HCT116 (cell line): ENCODE measurements at regions not wholly inside any gene's neighbourhood (a gene's known extent, or its start where the extent isn't known, plus 50 kb on each side); places are given as distances from the start of the nearest gene placed in this dataset.

Experiments
- ATAC-seq: fragments of 200-7000 bp; cut with Tn5 transposase; 2 replicates; pipeline ENCODE4 v1.9.1; 2020; ENCODE audit warnings: mild to moderate bottlenecking, moderate library complexity
- BruUV-seq: library from RNA; stranded (reverse); fragments of 400-500 nt; replicated peaks from 2 replicates; lab custom pipeline; 2021; lab: Mats Ljungman, UMichigan
- CTCF ChIA-PET: fragments of 300-600 bp; sonication (Branson Sonifier 250); formaldehyde crosslinking; loops from one replicate; lab custom pipeline; 2021; ENCODE audit warnings: antibody characterized with exemption; lab: Charles Lee
- POLR2A ChIA-PET: fragments of 300-600, 350-600 bp; sonication (Branson Sonifier 250); formaldehyde crosslinking; loops from one replicate; lab custom pipeline; 2021; ENCODE audit warnings: antibody characterized with exemption; lab: Charles Lee
- RAD21 ChIA-PET, 2 experiments: fragments of 300-600 bp; sonication (Branson Sonifier 250); formaldehyde crosslinking; loops; one replicate each; lab custom pipeline; 2023; ENCODE audit warnings: low total read pairs in 2 of 2; ENCODE audit not compliant: uncharacterized antibody in 2 of 2, unreplicated experiment in 2 of 2, low non-redundant PET in 1 of 2; lab: Charles Lee
- DNase-seq: peaks from one replicate; pipeline ENCODE4 v3.0.0-alpha.2; 2010; ENCODE audit warnings: low read depth, low spot score
- H2AFZ ChIP-seq: fragments of 200-600 bp; shearing (Covaris generic), sonication (generic); 2 replicates; pipeline ENCODE4 v1.6.1; 2017; ENCODE audit warnings: low read depth, mixed run types, mixed read lengths, antibody characterized with exemption, low read length; ENCODE audit not compliant: poor library complexity, severe bottlenecking
- H3K27ac ChIP-seq: 2 replicates; pipeline ENCODE4 v1.5.1; 2012; ENCODE audit warnings: low read depth, low read length
- H3K27me3 ChIP-seq: fragments of 200-600 bp; sonication (generic); 2 replicates; pipeline ENCODE4 v1.6.1; 2016; ENCODE audit warnings: mixed run types, low read length, mixed read lengths; ENCODE audit not compliant: insufficient read depth
- H3K36me3 ChIP-seq, 2 experiments: fragments of 200-500 bp in 1 of 2; fragments of 200-600 bp in 1 of 2; sonication (Bioruptor generic) in 1 of 2; sonication (generic) in 1 of 2; 2 replicates each; pipeline versions ENCODE4 v1.5.1 to v1.6.1; 2014 to 2016; ENCODE audit warnings: low read length in 2 of 2, inconsistent platforms in 1 of 2, mixed read lengths in 1 of 2, mixed run types in 1 of 2; ENCODE audit not compliant: insufficient read depth in 2 of 2, control insufficient read depth in 1 of 2
- H3K4me1 ChIP-seq, 2 experiments: fragments of 200-600 bp in 1 of 2; sonication (generic) in 1 of 2; 2 replicates each; pipeline versions ENCODE4 v1.5.1 to v1.6.1; 2012 to 2017; ENCODE audit warnings: low read length in 2 of 2, inconsistent platforms in 1 of 2, mild to moderate bottlenecking in 1 of 2, mixed read lengths in 1 of 2, mixed run types in 1 of 2, moderate library complexity in 1 of 2; ENCODE audit not compliant: insufficient read depth in 2 of 2, control insufficient read depth in 1 of 2
- H3K4me2 ChIP-seq: fragments of 200-600 bp; sonication (generic); 2 replicates; pipeline ENCODE4 v1.6.1; 2017; ENCODE audit warnings: mixed run types, low read length, mixed read lengths
- H3K4me3 ChIP-seq, 2 experiments: fragments of 200-600 bp in 1 of 2; sonication (generic) in 1 of 2; replicated peaks in 1 of 2; 2 replicates each; pipeline ENCODE4 v1.5.1; 2011 to 2016; ENCODE audit warnings: low read length in 2 of 2, control low read depth in 1 of 2, low read depth in 1 of 2, mild to moderate bottlenecking in 1 of 2, mixed read lengths in 1 of 2, mixed run types in 1 of 2
- H3K79me2 ChIP-seq: fragments of 200-600 bp; sonication (generic); 2 replicates; pipeline ENCODE4 v1.6.1; 2017; ENCODE audit warnings: mild to moderate bottlenecking, mixed run types, low read length, moderate library complexity, mixed read lengths; ENCODE audit not compliant: insufficient read depth
- H3K9ac ChIP-seq: fragments of 200-600 bp; sonication (generic); 2 replicates; pipeline ENCODE4 v1.6.1; 2016; ENCODE audit warnings: low read length, mixed read lengths
- H3K9me2 ChIP-seq: fragments of 200-600 bp; sonication (generic), shearing (Covaris generic); 2 replicates; pipeline ENCODE4 v1.6.1; 2017; ENCODE audit warnings: mixed run types, mild to moderate bottlenecking, moderate library complexity; ENCODE audit not compliant: insufficient read depth
- H3K9me3 ChIP-seq, 2 experiments: fragments of 200-500 bp in 1 of 2; fragments of 200-600 bp in 1 of 2; sonication (Bioruptor generic) in 1 of 2; sonication (generic) in 1 of 2; 2 replicates each; pipeline ENCODE4 v1.6.1; 2014 to 2017; ENCODE audit warnings: low read length in 2 of 2, mixed read lengths in 2 of 2, inconsistent platforms in 1 of 2, low read depth in 1 of 2, mild to moderate bottlenecking in 1 of 2, mixed run types in 1 of 2, moderate library complexity in 1 of 2; ENCODE audit not compliant: control insufficient read depth in 1 of 2, insufficient read depth in 1 of 2
- H4K20me1 ChIP-seq: fragments of 200-600 bp; sonication (generic), shearing (Covaris generic); 2 replicates; pipeline ENCODE4 v1.6.1; 2017; ENCODE audit warnings: mixed run types, mild to moderate bottlenecking, moderate library complexity; ENCODE audit not compliant: insufficient read depth
- CEBPB ChIP-seq: IDR thresholded peaks from 2 replicates; pipeline ENCODE4 v1.6.1; 2012; ENCODE audit warnings: low read depth
- EGR1 ChIP-seq: IDR thresholded peaks from 2 replicates; pipeline ENCODE4 v1.6.1; 2012; ENCODE audit warnings: low read depth
- EZH2phosphoT487 ChIP-seq: fragments of 200-600 bp; IDR thresholded peaks from 2 replicates; pipeline ENCODE4 v1.6.1; 2018; ENCODE audit warnings: antibody characterized with exemption, borderline replicate concordance
- POLR2AphosphoS5 ChIP-seq: IDR thresholded peaks from 2 replicates; pipeline ENCODE4 v1.6.1; 2011; ENCODE audit warnings: mild to moderate bottlenecking, low read depth, low read length, moderate library complexity
- SRF ChIP-seq: IDR thresholded peaks from 2 replicates; pipeline ENCODE4 v1.6.1; 2012; ENCODE audit warnings: low read depth
- TCF7L2 ChIP-seq: IDR thresholded peaks from 2 replicates; pipeline ENCODE4 v1.7.0; 2011; ENCODE audit warnings: borderline replicate concordance, inconsistent platforms; ENCODE audit not compliant: insufficient read depth, insufficient read length; ENCODE audit errors: extremely low read depth
- ZBTB33 ChIP-seq: IDR thresholded peaks from 2 replicates; pipeline ENCODE4 v1.6.1; 2011; ENCODE audit warnings: mild to moderate bottlenecking, low read length, moderate library complexity; ENCODE audit not compliant: insufficient replicate concordance; ENCODE audit errors: extremely low read depth
- ZFX ChIP-seq: fragments of 450-650 bp; IDR thresholded peaks from 2 replicates; pipeline ENCODE4 v1.6.1; 2017
- intact Hi-C: fragments of 100-400 bp; cut with micrococcal nuclease; formaldehyde crosslinking; loops from 2 replicates; pipeline ENCODE4 v1.10.0; 2022
- TF ChIP-seq, protein P1 (sequence below), 3 experiments: fragments of 200-600 bp in 1 of 3; sonication (generic) in 1 of 3; IDR thresholded peaks in 2 of 3; conservative IDR thresholded peaks in 1 of 3; 2 replicates each; pipeline ENCODE4 v1.5.1; 2012 to 2017; ENCODE audit warnings: low read depth in 2 of 3, low read length in 2 of 3, antibody characterized with exemption in 1 of 3, borderline replicate concordance in 1 of 3, control low read depth in 1 of 3, mild to moderate bottlenecking in 1 of 3, mixed read lengths in 1 of 3, mixed run types in 1 of 3, moderate library complexity in 1 of 3; ENCODE audit not compliant: insufficient read depth in 1 of 3

DNA sequence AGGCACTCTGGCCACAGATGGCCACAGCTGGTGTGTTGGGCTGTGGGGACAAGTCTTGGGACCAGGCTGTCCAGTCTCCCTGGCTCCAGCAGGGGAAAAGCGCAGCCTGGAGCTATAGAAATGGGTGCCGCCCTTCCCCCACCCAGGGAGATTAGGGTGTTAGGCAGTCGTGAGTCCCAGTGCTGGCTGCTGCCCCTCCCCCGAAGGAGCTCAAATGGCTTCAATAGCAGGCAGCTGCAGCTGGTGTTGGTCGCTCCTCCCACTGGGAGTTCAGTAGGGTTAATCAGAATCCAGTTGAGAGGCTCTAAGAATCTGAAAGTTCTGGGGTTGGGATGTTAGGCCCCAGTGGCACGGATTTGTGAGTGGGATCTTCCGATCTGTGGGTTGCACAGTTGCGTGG is 595.6 kb upstream of the PKN2 start:
- POLR2A ChIA-PET: no interaction called here
- no peaks in the 10 kb centered on the region for H4K20me1 ChIP-seq
- H3K9me3 ChIP-seq: no peaks in the 10 kb centered on the region
- no peaks in the 10 kb centered on the region for H3K79me2 ChIP-seq
- no peak overlapping the region for H3K27ac ChIP-seq
- RAD21 ChIA-PET: no interaction called here
- no peaks in the 10 kb centered on the region for H3K27me3 ChIP-seq
- no peaks in the 10 kb centered on the region for H3K9me2 ChIP-seq
- H3K9ac ChIP-seq: no peak overlapping the region
- no peak overlapping the region for H3K4me2 ChIP-seq
- ATAC-seq (no peak), DNase-seq (no peak)
- no peaks in the 10 kb centered on the region for H3K36me3 ChIP-seq
- intact Hi-C loops: no loop called here
- H3K4me1 ChIP-seq: no peaks in the 10 kb centered on the region
- CTCF ChIA-PET: no interaction called here
- no peak overlapping the region for H3K4me3 ChIP-seq
- no peak for TF ChIP-seq SRF
- TF ChIP-seq CEBPB: no peak
- TF ChIP-seq ZFX: no peak
- TF ChIP-seq, protein P1, sequence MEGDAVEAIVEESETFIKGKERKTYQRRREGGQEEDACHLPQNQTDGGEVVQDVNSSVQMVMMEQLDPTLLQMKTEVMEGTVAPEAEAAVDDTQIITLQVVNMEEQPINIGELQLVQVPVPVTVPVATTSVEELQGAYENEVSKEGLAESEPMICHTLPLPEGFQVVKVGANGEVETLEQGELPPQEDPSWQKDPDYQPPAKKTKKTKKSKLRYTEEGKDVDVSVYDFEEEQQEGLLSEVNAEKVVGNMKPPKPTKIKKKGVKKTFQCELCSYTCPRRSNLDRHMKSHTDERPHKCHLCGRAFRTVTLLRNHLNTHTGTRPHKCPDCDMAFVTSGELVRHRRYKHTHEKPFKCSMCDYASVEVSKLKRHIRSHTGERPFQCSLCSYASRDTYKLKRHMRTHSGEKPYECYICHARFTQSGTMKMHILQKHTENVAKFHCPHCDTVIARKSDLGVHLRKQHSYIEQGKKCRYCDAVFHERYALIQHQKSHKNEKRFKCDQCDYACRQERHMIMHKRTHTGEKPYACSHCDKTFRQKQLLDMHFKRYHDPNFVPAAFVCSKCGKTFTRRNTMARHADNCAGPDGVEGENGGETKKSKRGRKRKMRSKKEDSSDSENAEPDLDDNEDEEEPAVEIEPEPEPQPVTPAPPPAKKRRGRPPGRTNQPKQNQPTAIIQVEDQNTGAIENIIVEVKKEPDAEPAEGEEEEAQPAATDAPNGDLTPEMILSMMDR (IDR thresholded peaks at IDR 0.05 in 2 of 3, conservative IDR thresholded peaks at IDR 0.05 in 1 of 3; ENCODE audit: borderline replicate concordance in 1 of 3, insufficient read depth in 1 of 3, low read depth in 2 of 3, low read length in 2 of 3): no peak
- no peak for TF ChIP-seq TCF7L2
- no peak for TF ChIP-seq EZH2phosphoT487
- TF ChIP-seq ZBTB33: no peak
- TF ChIP-seq POLR2AphosphoS5: no peak
- TF ChIP-seq EGR1: no peak
- H2AFZ ChIP-seq: no peak overlapping the region
- no TSS peak for BruUV-seq
